Gastrocnemius medialis (tissue), 4 donors: ENCODE measurements at regions not wholly inside any gene's neighbourhood (a gene's known extent, or its start where the extent isn't known, plus 50 kb on each side); places are given as distances from the start of the nearest gene placed in this dataset.

Experiments
- ATAC-seq, 2 donors: fragments of 150-250 bp; one replicate each; pipeline ENCODE4 v1.9.1; 2016
- DNase-seq, 2 donors: peaks; one replicate each; pipeline ENCODE4 v3.0.0-alpha.2; 2019
- H3K27ac ChIP-seq, 4 donors: fragments of 200-600 bp; sonication (generic); 1 replicate in 1 of 4; 2 replicates in 3 of 4; pipeline ENCODE4 v1.5.1; 2016 to 2018; ENCODE audit warnings: mild to moderate bottlenecking in 2 of 4, moderate library complexity in 1 of 4
- H3K27me3 ChIP-seq, 3 donors: fragments of 200-600 bp; sonication (generic) in 2 of 3; 1 replicate in 1 of 3; 2 replicates in 2 of 3; pipeline versions ENCODE4 v1.5.1 to v1.6.0; 2016 to 2019; ENCODE audit warnings: mild to moderate bottlenecking in 1 of 3, moderate library complexity in 1 of 3
- H3K36me3 ChIP-seq, 2 donors: fragments of 200-600 bp; sonication (generic) in 1 of 2; one replicate each; pipeline ENCODE4 v1.5.1; 2017 to 2018
- H3K4me1 ChIP-seq, 2 donors: fragments of 200-600 bp; sonication (generic) in 1 of 2; one replicate each; pipeline ENCODE4 v1.5.1; 2016 to 2017; ENCODE audit warnings: mild to moderate bottlenecking in 2 of 2
- H3K4me3 ChIP-seq, 4 donors: fragments of 200-600 bp; sonication (generic) in 3 of 4; 1 replicate in 1 of 4; 2 replicates in 3 of 4; pipeline ENCODE4 v1.5.1; 2016 to 2019; ENCODE audit warnings: mild to moderate bottlenecking in 2 of 4
- H3K9me3 ChIP-seq, 3 donors: fragments of 200-600 bp; sonication (generic) in 2 of 3; 1 replicate in 1 of 3; 2 replicates in 2 of 3; pipeline ENCODE4 v1.5.1; 2016 to 2019
- POLR2A ChIP-seq, 2 donors: fragments of 450-650 bp; IDR thresholded peaks; one replicate each; pipeline ENCODE4 v1.6.1; 2017; ENCODE audit warnings: antibody characterized with exemption in 2 of 2, mild to moderate bottlenecking in 2 of 2, moderate library complexity in 2 of 2
- in situ Hi-C, 4 donors: fragments of 200-750 bp; cut with MboI; loops; one replicate each; pipeline versions ENCODE4 v1.15.0 to v1.8.0; 2017; ENCODE audit warnings: low sequenced_read_pairs in 4 of 4
- intact Hi-C: fragments of 100-400 bp; cut with DNase I; formaldehyde crosslinking; loops from one replicate; pipeline ENCODE4 v1.15.1; 2023; ENCODE audit warnings: low total_unique reads
- TF ChIP-seq, protein P1 (sequence below), 5 experiments: fragments of 450-650 bp in 3 of 5; fragments of 200-600 bp in 2 of 5; sonication (generic) in 2 of 5; IDR thresholded peaks in 4 of 5; conservative IDR thresholded peaks in 1 of 5; 1 replicate in 4 of 5; 2 replicates in 1 of 5; pipeline ENCODE4 v1.5.1; 2016 to 2019; ENCODE audit warnings: antibody characterized with exemption in 5 of 5, mild to moderate bottlenecking in 3 of 5, moderate library complexity in 3 of 5

DNA sequence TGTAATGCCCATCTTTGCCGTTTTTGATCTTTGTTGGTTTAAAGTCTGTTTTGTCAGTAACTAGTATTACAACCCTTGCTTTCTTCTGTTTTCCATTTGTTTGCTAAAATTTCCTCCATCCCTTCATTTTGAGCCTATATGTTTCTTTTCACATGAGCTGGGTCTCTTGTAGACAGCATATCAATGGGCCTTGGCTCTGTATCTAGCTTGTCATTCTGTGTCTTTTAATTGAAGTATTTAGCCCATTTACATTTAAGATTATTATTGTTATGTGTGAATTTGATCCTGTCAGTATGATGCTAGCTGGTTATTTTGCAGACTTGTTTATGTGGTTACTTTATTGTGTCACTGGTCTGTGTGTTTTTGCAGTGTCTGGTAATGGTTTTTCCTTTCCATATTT, 913.2 kb downstream of the TRHDE start:
- intact Hi-C loops = no loop called here
- H3K27me3 ChIP-seq = no peaks in the 10 kb centered on the region
- ATAC-seq (no peak), DNase-seq (no peak)
- in situ Hi-C loops = no loop called here
- TF ChIP-seq, protein P1, sequence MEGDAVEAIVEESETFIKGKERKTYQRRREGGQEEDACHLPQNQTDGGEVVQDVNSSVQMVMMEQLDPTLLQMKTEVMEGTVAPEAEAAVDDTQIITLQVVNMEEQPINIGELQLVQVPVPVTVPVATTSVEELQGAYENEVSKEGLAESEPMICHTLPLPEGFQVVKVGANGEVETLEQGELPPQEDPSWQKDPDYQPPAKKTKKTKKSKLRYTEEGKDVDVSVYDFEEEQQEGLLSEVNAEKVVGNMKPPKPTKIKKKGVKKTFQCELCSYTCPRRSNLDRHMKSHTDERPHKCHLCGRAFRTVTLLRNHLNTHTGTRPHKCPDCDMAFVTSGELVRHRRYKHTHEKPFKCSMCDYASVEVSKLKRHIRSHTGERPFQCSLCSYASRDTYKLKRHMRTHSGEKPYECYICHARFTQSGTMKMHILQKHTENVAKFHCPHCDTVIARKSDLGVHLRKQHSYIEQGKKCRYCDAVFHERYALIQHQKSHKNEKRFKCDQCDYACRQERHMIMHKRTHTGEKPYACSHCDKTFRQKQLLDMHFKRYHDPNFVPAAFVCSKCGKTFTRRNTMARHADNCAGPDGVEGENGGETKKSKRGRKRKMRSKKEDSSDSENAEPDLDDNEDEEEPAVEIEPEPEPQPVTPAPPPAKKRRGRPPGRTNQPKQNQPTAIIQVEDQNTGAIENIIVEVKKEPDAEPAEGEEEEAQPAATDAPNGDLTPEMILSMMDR (IDR thresholded peaks at IDR 0.05 in 4 of 5, conservative IDR thresholded peaks at IDR 0.05 in 1 of 5) = no peak
- no peak for TF ChIP-seq POLR2A (IDR thresholded peaks at IDR 0.05)
- peaks cover 0 to 3% (median 0%) of the 10 kb centered on the region in 3 donors for H3K9me3 ChIP-seq
- H3K36me3 ChIP-seq = no peaks in the 10 kb centered on the region
- H3K27ac ChIP-seq = no peak overlapping the region
- H3K4me1 ChIP-seq = no peaks in the 10 kb centered on the region
- no peak overlapping the region for H3K4me3 ChIP-seq

DNA sequence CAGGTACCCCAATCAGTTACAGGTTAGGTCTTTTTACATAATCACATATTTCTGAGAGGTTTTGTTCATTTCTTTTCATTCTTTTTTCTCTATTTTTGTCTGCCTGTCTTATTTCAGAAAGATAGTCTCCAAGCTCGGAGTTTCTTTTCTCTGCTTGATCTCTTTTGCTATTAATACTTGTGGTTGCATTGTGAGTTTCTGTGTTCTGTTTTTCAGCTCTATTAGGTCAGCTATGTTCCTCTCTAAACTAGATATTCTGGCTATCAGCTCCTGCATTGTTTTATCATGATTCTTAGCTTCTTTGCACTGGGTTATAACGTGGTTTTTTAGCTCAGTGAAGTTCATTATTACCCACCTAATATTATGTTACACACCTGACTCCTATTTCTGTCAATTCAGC, 914.1 kb downstream of the TRHDE start:
- H3K27me3 ChIP-seq = no peaks in the 10 kb centered on the region
- no peaks in the 10 kb centered on the region for H3K36me3 ChIP-seq
- DNase-seq (no peak), ATAC-seq (no peak)
- peaks cover 0 to 3% (median 0%) of the 10 kb centered on the region in 3 donors for H3K9me3 ChIP-seq
- H3K27ac ChIP-seq = no peak overlapping the region
- in situ Hi-C loops = no loop called here
- no peak for TF ChIP-seq POLR2A (IDR thresholded peaks at IDR 0.05)
- TF ChIP-seq, protein P1 (IDR thresholded peaks at IDR 0.05 in 4 of 5, conservative IDR thresholded peaks at IDR 0.05 in 1 of 5) = no peak
- no peaks in the 10 kb centered on the region for H3K4me1 ChIP-seq
- intact Hi-C loops = no loop called here
- H3K4me3 ChIP-seq = no peak overlapping the region

DNA sequence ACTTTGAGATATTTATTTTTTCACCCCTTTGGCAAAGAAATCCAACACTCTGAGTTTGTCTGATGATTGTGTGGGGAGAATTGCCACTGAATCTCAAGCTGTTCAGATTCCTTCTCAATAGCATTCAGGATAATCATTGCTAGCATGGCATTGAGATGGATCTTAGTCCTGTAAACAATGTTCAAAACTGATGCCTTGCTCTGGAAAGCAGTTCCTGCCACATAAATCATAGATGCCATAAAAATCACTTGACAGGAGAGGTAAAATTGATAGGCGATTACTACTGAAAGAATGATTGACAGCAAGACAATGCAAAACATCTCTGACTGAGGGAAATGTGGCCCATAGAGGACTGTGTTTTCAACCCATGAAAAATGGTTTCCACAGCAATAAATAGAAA, 915.6 kb downstream of the TRHDE start:
- no peak overlapping the region for H3K27ac ChIP-seq
- H3K4me3 ChIP-seq = no peak overlapping the region
- DNase-seq (no peak), ATAC-seq (no peak)
- in situ Hi-C loops (no loop called here), intact Hi-C loops (no loop called here)
- TF ChIP-seq POLR2A (IDR thresholded peaks at IDR 0.05) = no peak
- TF ChIP-seq, protein P1 (IDR thresholded peaks at IDR 0.05 in 4 of 5, conservative IDR thresholded peaks at IDR 0.05 in 1 of 5) = no peak
- H3K9me3 ChIP-seq = peaks cover 0 to 3% (median 0%) of the 10 kb centered on the region in 3 donors
- H3K36me3 ChIP-seq = no peaks in the 10 kb centered on the region
- no peaks in the 10 kb centered on the region for H3K4me1 ChIP-seq
- no peaks in the 10 kb centered on the region for H3K27me3 ChIP-seq

DNA sequence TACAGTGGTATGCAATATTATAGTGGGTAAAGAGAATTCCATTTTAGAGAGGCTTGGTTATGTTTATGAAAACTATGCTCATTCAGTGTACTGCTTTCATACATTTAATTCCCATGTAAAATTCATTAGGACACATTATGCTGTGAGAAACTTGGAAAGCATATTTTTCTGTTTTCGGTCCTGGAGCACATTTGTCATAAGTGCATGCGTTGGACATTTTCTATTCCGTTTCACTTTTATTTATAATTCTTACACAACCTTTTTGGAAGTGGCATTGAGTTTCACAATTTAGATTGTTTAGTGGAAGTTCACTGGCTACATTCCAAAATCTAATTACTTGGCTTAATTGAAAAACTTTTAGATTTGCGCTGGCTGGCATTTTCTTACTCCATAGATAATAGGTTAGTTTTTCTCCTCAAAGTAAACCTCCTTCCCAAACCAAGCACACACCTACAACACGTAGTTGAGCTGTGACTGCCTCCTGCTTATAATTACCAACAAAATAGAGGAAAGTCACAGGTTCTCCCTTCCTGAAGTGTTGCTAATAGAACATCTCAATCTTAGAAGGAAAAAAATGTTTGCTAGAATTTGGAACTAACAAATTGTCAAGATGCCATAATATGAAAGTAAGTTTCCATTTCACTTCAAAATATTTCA, 938.5 kb downstream of the TRHDE start:
- Histone ChIP-seq H3K4me3 (no peak overlapping the region), H3K4me1 (no peaks in the 10 kb centered on the region), H3K27me3 (no peaks in the 10 kb centered on the region), H3K36me3 (no peaks in the 10 kb centered on the region), H3K9me3 (no peaks in the 10 kb centered on the region), H3K27ac (no peak overlapping the region)
- DNase-seq = no peak
- ATAC-seq = no peak
- in situ Hi-C loops = no loop called here
- intact Hi-C loops = no loop called here
- no peak for TF ChIP-seq POLR2A (IDR thresholded peaks at IDR 0.05)
- TF ChIP-seq, protein P1 (IDR thresholded peaks at IDR 0.05 in 4 of 5, conservative IDR thresholded peaks at IDR 0.05 in 1 of 5) = no peak

DNA sequence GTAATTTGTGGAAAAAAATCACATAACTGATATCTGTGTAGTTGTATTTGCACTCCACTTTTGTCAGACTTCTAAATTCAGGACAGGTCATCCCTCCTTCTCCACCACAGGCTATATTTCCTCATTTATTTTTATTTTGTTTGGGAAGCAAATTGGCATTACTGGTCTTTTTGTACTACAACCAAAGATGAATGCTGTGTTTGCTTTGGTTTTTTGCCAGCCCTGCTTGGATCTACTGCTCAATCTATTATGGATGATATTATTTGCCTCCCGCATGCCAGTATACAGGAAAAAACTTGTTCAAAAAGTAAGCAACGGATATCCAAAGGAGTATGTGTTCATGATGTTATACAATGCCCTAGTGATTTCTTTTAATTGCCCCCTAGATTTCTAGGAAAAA, 948.8 kb downstream of the TRHDE start:
- Histone ChIP-seq H3K4me1 (no peaks in the 10 kb centered on the region), H3K4me3 (no peak overlapping the region), H3K36me3 (no peaks in the 10 kb centered on the region), H3K27me3 (no peaks in the 10 kb centered on the region), H3K9me3 (no peaks in the 10 kb centered on the region), H3K27ac (no peak overlapping the region)
- ATAC-seq (no peak), DNase-seq (no peak)
- intact Hi-C loops = no loop called here
- TF ChIP-seq, protein P1 (IDR thresholded peaks at IDR 0.05 in 4 of 5, conservative IDR thresholded peaks at IDR 0.05 in 1 of 5) = no peak
- TF ChIP-seq POLR2A (IDR thresholded peaks at IDR 0.05) = no peak
- in situ Hi-C loops = no loop called here
